HCT116 (cell line): ENCODE measurements at regions not wholly inside any gene's neighbourhood (a gene's known extent, or its start where the extent isn't known, plus 50 kb on each side); places are given as distances from the start of the nearest gene placed in this dataset.

ENCODE experiments used
- ATAC-seq: fragments of 200-7000 bp; cut with Tn5 transposase; 2 replicates; pipeline ENCODE4 v1.9.1; 2020; ENCODE audit warnings: mild to moderate bottlenecking, moderate library complexity
- BruUV-seq: library from RNA; stranded (reverse); fragments of 400-500 nt; replicated peaks from 2 replicates; lab custom pipeline; 2021; lab: Mats Ljungman, UMichigan
- CTCF ChIA-PET: fragments of 300-600 bp; sonication (Branson Sonifier 250); formaldehyde crosslinking; loops from one replicate; lab custom pipeline; 2021; ENCODE audit warnings: antibody characterized with exemption; lab: Charles Lee
- POLR2A ChIA-PET: fragments of 300-600, 350-600 bp; sonication (Branson Sonifier 250); formaldehyde crosslinking; loops from one replicate; lab custom pipeline; 2021; ENCODE audit warnings: antibody characterized with exemption; lab: Charles Lee
- RAD21 ChIA-PET, 2 experiments: fragments of 300-600 bp; sonication (Branson Sonifier 250); formaldehyde crosslinking; loops; one replicate each; lab custom pipeline; 2023; ENCODE audit warnings: low total read pairs in 2 of 2; ENCODE audit not compliant: uncharacterized antibody in 2 of 2, unreplicated experiment in 2 of 2, low non-redundant PET in 1 of 2; lab: Charles Lee
- DNase-seq: peaks from one replicate; pipeline ENCODE4 v3.0.0-alpha.2; 2010; ENCODE audit warnings: low read depth, low spot score
- H2AFZ ChIP-seq: fragments of 200-600 bp; shearing (Covaris generic), sonication (generic); 2 replicates; pipeline ENCODE4 v1.6.1; 2017; ENCODE audit warnings: low read depth, mixed run types, mixed read lengths, antibody characterized with exemption, low read length; ENCODE audit not compliant: poor library complexity, severe bottlenecking
- H3K27ac ChIP-seq: 2 replicates; pipeline ENCODE4 v1.5.1; 2012; ENCODE audit warnings: low read depth, low read length
- H3K27me3 ChIP-seq: fragments of 200-600 bp; sonication (generic); 2 replicates; pipeline ENCODE4 v1.6.1; 2016; ENCODE audit warnings: mixed run types, low read length, mixed read lengths; ENCODE audit not compliant: insufficient read depth
- H3K36me3 ChIP-seq, 2 experiments: fragments of 200-500 bp in 1 of 2; fragments of 200-600 bp in 1 of 2; sonication (Bioruptor generic) in 1 of 2; sonication (generic) in 1 of 2; 2 replicates each; pipeline versions ENCODE4 v1.5.1 to v1.6.1; 2014 to 2016; ENCODE audit warnings: low read length in 2 of 2, inconsistent platforms in 1 of 2, mixed read lengths in 1 of 2, mixed run types in 1 of 2; ENCODE audit not compliant: insufficient read depth in 2 of 2, control insufficient read depth in 1 of 2
- H3K4me1 ChIP-seq, 2 experiments: fragments of 200-600 bp in 1 of 2; sonication (generic) in 1 of 2; 2 replicates each; pipeline versions ENCODE4 v1.5.1 to v1.6.1; 2012 to 2017; ENCODE audit warnings: low read length in 2 of 2, inconsistent platforms in 1 of 2, mild to moderate bottlenecking in 1 of 2, mixed read lengths in 1 of 2, mixed run types in 1 of 2, moderate library complexity in 1 of 2; ENCODE audit not compliant: insufficient read depth in 2 of 2, control insufficient read depth in 1 of 2
- H3K4me2 ChIP-seq: fragments of 200-600 bp; sonication (generic); 2 replicates; pipeline ENCODE4 v1.6.1; 2017; ENCODE audit warnings: mixed run types, low read length, mixed read lengths
- H3K4me3 ChIP-seq, 2 experiments: fragments of 200-600 bp in 1 of 2; sonication (generic) in 1 of 2; replicated peaks in 1 of 2; 2 replicates each; pipeline ENCODE4 v1.5.1; 2011 to 2016; ENCODE audit warnings: low read length in 2 of 2, control low read depth in 1 of 2, low read depth in 1 of 2, mild to moderate bottlenecking in 1 of 2, mixed read lengths in 1 of 2, mixed run types in 1 of 2
- H3K79me2 ChIP-seq: fragments of 200-600 bp; sonication (generic); 2 replicates; pipeline ENCODE4 v1.6.1; 2017; ENCODE audit warnings: mild to moderate bottlenecking, mixed run types, low read length, moderate library complexity, mixed read lengths; ENCODE audit not compliant: insufficient read depth
- H3K9ac ChIP-seq: fragments of 200-600 bp; sonication (generic); 2 replicates; pipeline ENCODE4 v1.6.1; 2016; ENCODE audit warnings: low read length, mixed read lengths
- H3K9me2 ChIP-seq: fragments of 200-600 bp; sonication (generic), shearing (Covaris generic); 2 replicates; pipeline ENCODE4 v1.6.1; 2017; ENCODE audit warnings: mixed run types, mild to moderate bottlenecking, moderate library complexity; ENCODE audit not compliant: insufficient read depth
- H3K9me3 ChIP-seq, 2 experiments: fragments of 200-500 bp in 1 of 2; fragments of 200-600 bp in 1 of 2; sonication (Bioruptor generic) in 1 of 2; sonication (generic) in 1 of 2; 2 replicates each; pipeline ENCODE4 v1.6.1; 2014 to 2017; ENCODE audit warnings: low read length in 2 of 2, mixed read lengths in 2 of 2, inconsistent platforms in 1 of 2, low read depth in 1 of 2, mild to moderate bottlenecking in 1 of 2, mixed run types in 1 of 2, moderate library complexity in 1 of 2; ENCODE audit not compliant: control insufficient read depth in 1 of 2, insufficient read depth in 1 of 2
- H4K20me1 ChIP-seq: fragments of 200-600 bp; sonication (generic), shearing (Covaris generic); 2 replicates; pipeline ENCODE4 v1.6.1; 2017; ENCODE audit warnings: mixed run types, mild to moderate bottlenecking, moderate library complexity; ENCODE audit not compliant: insufficient read depth
- ATF3 ChIP-seq: IDR thresholded peaks from 2 replicates; pipeline ENCODE4 v1.6.1; 2012
- CBX3 ChIP-seq: IDR thresholded peaks from 2 replicates; pipeline ENCODE4 v1.6.1; 2012; ENCODE audit warnings: low read depth
- CEBPB ChIP-seq: IDR thresholded peaks from 2 replicates; pipeline ENCODE4 v1.6.1; 2012; ENCODE audit warnings: low read depth
- EZH2 ChIP-seq: fragments of 200-600 bp; sonication (generic); IDR thresholded peaks from 2 replicates; pipeline ENCODE4 v1.6.1; 2017; ENCODE audit warnings: antibody characterized with exemption, mixed run types
- EZH2phosphoT487 ChIP-seq: fragments of 200-600 bp; IDR thresholded peaks from 2 replicates; pipeline ENCODE4 v1.6.1; 2018; ENCODE audit warnings: antibody characterized with exemption, borderline replicate concordance
- FOSL1 ChIP-seq: IDR thresholded peaks from 2 replicates; pipeline ENCODE4 v1.6.1; 2012; ENCODE audit warnings: low read depth
- SIN3A ChIP-seq: IDR thresholded peaks from 2 replicates; pipeline ENCODE4 v1.6.1; 2012; ENCODE audit warnings: low read depth
- SP1 ChIP-seq: IDR thresholded peaks from 2 replicates; pipeline ENCODE4 v1.6.1; 2012; ENCODE audit warnings: low read depth
- SRF ChIP-seq: IDR thresholded peaks from 2 replicates; pipeline ENCODE4 v1.6.1; 2012; ENCODE audit warnings: low read depth
- ZBTB33 ChIP-seq: IDR thresholded peaks from 2 replicates; pipeline ENCODE4 v1.6.1; 2011; ENCODE audit warnings: mild to moderate bottlenecking, low read length, moderate library complexity; ENCODE audit not compliant: insufficient replicate concordance; ENCODE audit errors: extremely low read depth
- intact Hi-C: fragments of 100-400 bp; cut with micrococcal nuclease; formaldehyde crosslinking; loops from 2 replicates; pipeline ENCODE4 v1.10.0; 2022

DNA sequence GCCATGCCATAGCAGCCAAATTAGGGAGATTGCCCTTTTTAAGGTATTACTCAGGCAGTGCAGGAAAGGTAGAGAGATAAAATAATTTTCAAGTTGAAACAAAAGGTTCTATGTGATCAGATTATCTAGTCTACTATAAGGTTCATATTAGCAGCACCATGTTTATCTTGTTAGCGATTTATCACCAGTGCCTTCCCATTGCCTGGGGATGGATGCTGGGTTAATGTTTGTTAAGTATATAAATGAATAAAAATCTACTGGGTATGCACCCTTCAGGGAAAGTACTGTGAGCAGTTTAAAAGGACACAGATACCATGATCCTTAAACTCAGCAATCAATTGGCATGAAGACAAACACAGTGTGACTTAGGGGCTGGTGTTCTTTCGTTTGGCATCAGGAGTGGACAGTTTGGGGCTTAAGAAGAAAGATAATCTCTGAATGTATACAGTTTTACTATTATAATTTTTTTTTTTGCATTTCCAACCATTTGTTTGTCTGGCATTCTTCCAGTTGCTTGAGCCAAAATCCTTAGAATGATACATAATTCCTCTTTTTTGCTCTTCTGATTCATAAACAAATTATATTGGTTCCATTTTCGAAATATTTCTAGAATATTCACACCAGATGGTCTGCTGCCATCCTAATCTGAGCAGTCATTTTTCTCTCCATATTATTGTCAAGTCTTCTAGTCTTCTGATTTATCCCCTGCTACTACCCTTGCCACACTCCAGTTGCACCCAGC is 512.8 kb upstream of the SLC8A1 start:
- Histone ChIP-seq H3K4me1 (no peaks in the 10 kb centered on the region), H4K20me1 (no peaks in the 10 kb centered on the region), H3K36me3 (no peaks in the 10 kb centered on the region), H3K27ac (no peak overlapping the region), H3K4me2 (no peak overlapping the region), H2AFZ (no peak overlapping the region), H3K79me2 (no peaks in the 10 kb centered on the region), H3K9me2 (no peaks in the 10 kb centered on the region), H3K9ac (no peak overlapping the region), H3K4me3 (no peak overlapping the region), H3K27me3 (no peaks in the 10 kb centered on the region), H3K9me3 (peaks cover 0 to 3% of the 10 kb centered on the region in 2 experiments; a peak in 1 of 4 replicates)
- RAD21 ChIA-PET: no interaction called here
- no TSS peak for BruUV-seq
- TF ChIP-seq ZBTB33 (no peak), EZH2phosphoT487 (no peak), FOSL1 (no peak), CEBPB (no peak), SP1 (no peak), EZH2 (no peak), SIN3A (no peak), CBX3 (no peak), SRF (no peak), ATF3 (no peak)
- no peak for ATAC-seq
- no peak for DNase-seq
- POLR2A ChIA-PET: no interaction called here
- CTCF ChIA-PET: no interaction called here
- intact Hi-C loops: no loop called here
